GM23248 (cell line): ENCODE measurements at regions not wholly inside any gene's neighbourhood (a gene's known extent, or its start where the extent isn't known, plus 50 kb on each side); places are given as distances from the start of the nearest gene placed in this dataset.

Experiments
- EZH2 ChIP-seq: fragments of 200-600 bp; sonication (generic); IDR thresholded peaks from 2 replicates; pipeline ENCODE4 v1.6.1; 2018; ENCODE audit warnings: antibody characterized with exemption, mild to moderate bottlenecking; ENCODE audit not compliant: insufficient read depth, poor library complexity, severe bottlenecking
- EZH2phosphoT487 ChIP-seq: fragments of 200-600 bp; sonication (generic); IDR thresholded peaks from 2 replicates; pipeline ENCODE4 v1.6.1; 2018; ENCODE audit warnings: antibody characterized with exemption, moderate library complexity, mild to moderate bottlenecking, low read depth; ENCODE audit not compliant: insufficient read depth

GRCh38 chr13:26873386-26873698 is 112.8 kb upstream of the GPR12 start:
- TF ChIP-seq EZH2phosphoT487 (no peak), EZH2 (no peak)
